ENCODE measurements at regions not wholly inside any gene's neighbourhood (a gene's known extent, or its start where the extent isn't known, plus 50 kb on each side); places are given as distances from the start of the nearest gene placed in this dataset.
A peak's percentile ranks its signal among the peaks of the same experiment; 100 is the strongest.

DNA sequence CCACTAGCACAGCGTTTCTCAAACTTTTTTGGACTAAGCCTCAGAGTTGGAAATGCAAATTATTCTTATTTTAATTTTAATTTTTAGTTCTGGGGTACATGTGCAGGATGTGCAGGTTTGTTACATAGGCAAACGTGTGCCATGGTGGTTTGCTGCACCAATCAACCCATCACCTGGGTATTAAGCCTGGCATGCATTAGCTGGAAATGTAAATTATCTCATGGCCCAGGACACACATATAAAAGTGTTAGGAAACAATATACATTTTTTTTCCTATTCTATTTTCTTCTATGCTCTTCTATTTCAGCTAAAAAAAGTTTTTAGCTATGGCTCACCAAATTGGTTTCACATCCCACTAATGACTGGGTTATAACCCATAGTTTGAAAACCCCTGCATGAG, 73.3 kb upstream of the LRIG1 start:
- TF ChIP-seq MAX (IDR thresholded peaks at IDR 0.05) (no peak), TEAD4 (IDR thresholded peaks at IDR 0.05) (no peak)

DNA sequence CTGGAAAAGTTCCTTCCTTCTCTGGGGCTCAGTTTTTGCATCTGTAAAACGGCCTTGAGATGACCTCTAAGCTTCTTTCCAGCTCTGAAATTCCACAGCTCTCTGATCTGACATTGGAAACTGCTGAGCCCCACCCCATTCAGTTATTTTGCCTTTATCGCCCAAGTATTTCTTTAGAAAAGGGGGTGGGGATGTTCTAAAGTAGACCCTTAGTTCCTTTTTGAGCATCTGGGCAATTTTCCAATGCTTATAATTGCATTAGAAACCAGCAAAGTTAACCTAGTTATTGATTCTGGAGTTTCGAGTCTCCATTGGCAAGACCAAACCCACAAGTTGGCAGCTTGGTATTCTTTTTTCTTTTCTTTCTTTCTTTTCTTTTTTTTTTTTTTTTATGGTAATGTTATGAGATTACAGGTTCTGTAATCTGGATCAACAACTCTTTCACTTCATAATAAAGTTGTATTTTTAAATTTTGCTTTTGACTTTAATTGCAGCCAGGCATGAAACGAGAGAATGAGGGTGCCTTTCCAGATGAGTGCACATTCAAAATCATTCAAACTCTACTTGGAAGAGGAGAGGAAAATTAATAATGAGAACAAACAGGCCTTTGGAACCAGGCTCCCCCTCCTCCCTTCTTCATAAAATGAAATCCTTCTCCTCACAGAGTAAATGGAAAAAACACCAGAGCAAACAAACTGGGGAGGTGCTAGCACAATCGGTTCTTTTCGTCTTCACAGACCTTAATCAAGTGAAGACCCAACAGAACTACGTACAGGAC, 76.8 kb upstream of the LRIG1 start:
- no peak for TF ChIP-seq RAD21 (IDR thresholded peaks at IDR 0.05; ENCODE audit: low read depth)
- no peak for TF ChIP-seq TAF1 (IDR thresholded peaks at IDR 0.05; ENCODE audit: low read depth)
- TF ChIP-seq EP300 (IDR thresholded peaks at IDR 0.05; ENCODE audit: borderline replicate concordance), result no peak
- TF ChIP-seq USF1 (IDR thresholded peaks at IDR 0.05), result no peak
- TF ChIP-seq NFIC (IDR thresholded peaks at IDR 0.05), result peak; percentile 31
- no peak for TF ChIP-seq ZBTB7A (IDR thresholded peaks at IDR 0.05; ENCODE audit: low read depth)

GRCh38 chr3:66581256-66581655, 80.4 kb upstream of the LRIG1 start:
- TF ChIP-seq FOXM1 (IDR thresholded peaks at IDR 0.05; ENCODE audit: borderline replicate concordance, low read depth) (no peak), NFIC (IDR thresholded peaks at IDR 0.05) (no peak), ZBTB7A (IDR thresholded peaks at IDR 0.05; ENCODE audit: low read depth) (no peak), REST (IDR thresholded peaks at IDR 0.05; ENCODE audit: low read depth) (no peak), USF1 (IDR thresholded peaks at IDR 0.05) (no peak), RAD21 (IDR thresholded peaks at IDR 0.05; ENCODE audit: low read depth) (no peak), TCF12 (IDR thresholded peaks at IDR 0.05; ENCODE audit: low read depth) (no peak), EP300 (IDR thresholded peaks at IDR 0.05; ENCODE audit: borderline replicate concordance) (no peak), MAX (IDR thresholded peaks at IDR 0.05) (no peak), CEBPB (IDR thresholded peaks at IDR 0.05) (no peak), EGR1 (IDR thresholded peaks at IDR 0.05) (no peak), TEAD4 (IDR thresholded peaks at IDR 0.05) (no peak), YY1 (IDR thresholded peaks at IDR 0.05; ENCODE audit: low read depth) (no peak), TAF1 (IDR thresholded peaks at IDR 0.05; ENCODE audit: low read depth) (no peak), CREB1 (IDR thresholded peaks at IDR 0.05; ENCODE audit: low read depth) (no peak)

DNA sequence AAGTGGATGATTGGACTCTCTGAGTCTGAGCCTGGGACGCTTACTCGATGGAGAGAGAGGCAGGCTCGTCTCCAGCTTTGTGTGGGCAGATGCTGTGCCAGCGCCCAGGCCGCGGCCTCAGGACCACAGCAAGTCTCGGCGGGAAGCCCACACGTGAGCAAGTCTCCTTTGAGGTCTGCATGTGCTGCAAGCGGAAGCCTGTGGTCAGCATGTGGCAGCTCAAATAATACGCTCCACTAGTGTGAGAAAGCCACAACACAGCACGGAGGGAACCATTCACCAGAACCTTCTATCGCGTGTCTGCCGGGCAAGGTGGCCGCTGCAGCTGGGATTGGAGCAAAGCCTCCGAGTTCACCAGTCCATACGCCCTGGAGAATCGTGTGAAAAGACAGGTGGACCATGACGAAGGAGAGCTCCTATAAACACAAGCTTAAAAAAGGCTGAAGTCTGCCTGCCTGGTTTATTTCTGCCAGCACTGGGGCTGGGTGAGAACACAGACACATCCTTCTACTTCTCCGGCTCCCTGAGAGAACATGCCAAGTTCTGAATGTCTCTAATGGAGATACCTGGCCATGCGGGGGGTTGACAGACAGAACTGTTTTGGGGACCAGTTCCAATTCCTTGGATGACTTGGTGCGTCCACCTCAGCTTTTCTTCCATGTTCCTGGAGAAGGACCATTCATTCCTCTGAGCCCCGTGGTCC, 82.0 kb upstream of the LRIG1 start:
- TF ChIP-seq USF1 (IDR thresholded peaks at IDR 0.05), result no peak
- TF ChIP-seq FOXM1 (IDR thresholded peaks at IDR 0.05; ENCODE audit: borderline replicate concordance, low read depth), result no peak
- no peak for TF ChIP-seq CREB1 (IDR thresholded peaks at IDR 0.05; ENCODE audit: low read depth)
- no peak for TF ChIP-seq YY1 (IDR thresholded peaks at IDR 0.05; ENCODE audit: low read depth)
- no peak for TF ChIP-seq REST (IDR thresholded peaks at IDR 0.05; ENCODE audit: low read depth)
- no peak for TF ChIP-seq NFIC (IDR thresholded peaks at IDR 0.05)
- no peak for TF ChIP-seq RAD21 (IDR thresholded peaks at IDR 0.05; ENCODE audit: low read depth)
- TF ChIP-seq EP300 (IDR thresholded peaks at IDR 0.05; ENCODE audit: borderline replicate concordance), result no peak
- no peak for TF ChIP-seq MAX (IDR thresholded peaks at IDR 0.05)
- TF ChIP-seq TCF12 (IDR thresholded peaks at IDR 0.05; ENCODE audit: low read depth), result no peak
- no peak for TF ChIP-seq CEBPB (IDR thresholded peaks at IDR 0.05)
- TF ChIP-seq EGR1 (IDR thresholded peaks at IDR 0.05), result no peak
- no peak for TF ChIP-seq TEAD4 (IDR thresholded peaks at IDR 0.05)
- no peak for TF ChIP-seq TAF1 (IDR thresholded peaks at IDR 0.05; ENCODE audit: low read depth)
- TF ChIP-seq ZBTB7A (IDR thresholded peaks at IDR 0.05; ENCODE audit: low read depth), result no peak

DNA sequence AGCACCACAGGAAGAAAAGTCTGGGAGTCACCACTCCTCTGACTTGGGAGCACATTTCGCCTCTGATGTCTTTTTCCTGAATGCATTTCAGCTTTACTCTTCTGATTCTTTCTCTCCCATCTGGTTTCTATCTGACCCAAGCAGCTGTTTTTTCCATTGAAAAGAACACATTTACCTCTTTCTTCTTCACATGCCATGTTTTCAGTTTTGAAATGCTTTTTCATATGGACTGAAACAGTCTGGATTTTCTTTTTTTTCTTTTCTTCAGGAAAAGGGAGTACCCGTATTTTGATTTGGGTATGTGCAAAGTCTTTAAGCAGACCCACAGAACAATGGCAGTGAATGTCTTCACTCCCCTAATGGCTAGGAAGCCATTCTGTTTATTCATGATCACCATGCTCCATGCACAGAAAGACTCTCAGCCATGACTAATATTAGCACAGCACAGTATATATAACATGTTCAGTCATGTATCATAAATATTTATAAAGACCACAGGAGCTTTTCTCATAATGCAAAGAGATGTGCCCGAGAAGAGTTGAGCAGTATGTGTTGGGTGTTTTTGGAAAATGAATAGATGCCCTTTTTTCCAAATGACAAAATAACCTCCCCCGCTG, 82.7 kb upstream of the LRIG1 start:
- TF ChIP-seq MAX (IDR thresholded peaks at IDR 0.05) (no peak), TAF1 (IDR thresholded peaks at IDR 0.05; ENCODE audit: low read depth) (no peak), REST (IDR thresholded peaks at IDR 0.05; ENCODE audit: low read depth) (no peak), CREB1 (IDR thresholded peaks at IDR 0.05; ENCODE audit: low read depth) (no peak), TEAD4 (IDR thresholded peaks at IDR 0.05) (no peak), EP300 (IDR thresholded peaks at IDR 0.05; ENCODE audit: borderline replicate concordance) (no peak)

All from Ishikawa (cell line).